GM19239 (cell line): ENCODE measurements at regions not wholly inside any gene's neighbourhood (a gene's known extent, or its start where the extent isn't known, plus 50 kb on each side); places are given as distances from the start of the nearest gene placed in this dataset.
"Not testable (repeated sequence)": the region's sequence is repeated elsewhere in the genome, so short reads cannot be mapped to it uniquely, and the experiment has no call there.

ENCODE experiments used
- DNase-seq: peaks from one replicate; pipeline ENCODE4 v3.0.0; 2011; ENCODE audit warnings: low spot score; ENCODE audit not compliant: insufficient read length
- FAIRE-seq: peaks from 2 replicates; lab custom pipeline; 2011; peaks lifted over from hg19 to GRCh38; lab: Jason Lieb, UNC

DNA sequence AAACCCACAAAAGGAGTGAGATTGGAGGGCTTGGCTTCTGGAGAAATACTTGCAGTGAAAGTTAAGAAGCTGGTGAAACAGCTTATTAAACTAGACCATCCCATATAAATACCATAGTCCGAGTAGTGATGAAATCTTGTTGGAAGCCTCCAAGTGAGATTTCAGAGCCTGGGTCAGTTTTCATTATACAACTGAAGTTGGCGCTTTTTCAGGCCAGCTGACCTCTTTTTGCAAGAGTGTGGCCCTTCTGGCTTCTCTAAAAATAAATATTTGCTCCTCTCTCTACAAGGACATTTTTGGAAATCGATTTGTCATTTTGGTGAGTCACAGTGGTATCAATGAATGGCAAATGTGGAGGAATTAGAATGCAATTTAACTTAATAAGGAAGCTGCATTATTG lies 51.2 kb upstream of the THRB start:
- FAIRE-seq: no peak
- no peak for DNase-seq

DNA sequence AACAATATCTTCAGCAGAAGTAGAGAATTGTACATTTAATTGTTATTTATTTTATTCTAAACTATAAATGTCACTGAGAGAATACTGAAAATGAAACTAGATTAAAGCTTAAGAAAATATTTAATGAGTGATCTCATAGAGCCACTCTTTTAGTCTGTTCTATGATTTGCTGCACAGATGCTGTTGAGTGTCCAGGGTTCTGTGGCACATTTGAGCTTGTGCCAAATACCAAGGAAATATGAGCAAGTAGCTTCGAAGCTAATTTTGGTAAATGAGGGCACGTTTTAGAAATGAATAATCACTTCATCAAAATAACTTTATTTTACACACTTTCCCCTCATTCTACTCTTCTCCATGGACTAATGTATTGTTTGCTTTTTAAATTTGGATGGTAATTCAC lies 53.6 kb upstream of the THRB start:
- FAIRE-seq (no peak), DNase-seq (no peak)

DNA sequence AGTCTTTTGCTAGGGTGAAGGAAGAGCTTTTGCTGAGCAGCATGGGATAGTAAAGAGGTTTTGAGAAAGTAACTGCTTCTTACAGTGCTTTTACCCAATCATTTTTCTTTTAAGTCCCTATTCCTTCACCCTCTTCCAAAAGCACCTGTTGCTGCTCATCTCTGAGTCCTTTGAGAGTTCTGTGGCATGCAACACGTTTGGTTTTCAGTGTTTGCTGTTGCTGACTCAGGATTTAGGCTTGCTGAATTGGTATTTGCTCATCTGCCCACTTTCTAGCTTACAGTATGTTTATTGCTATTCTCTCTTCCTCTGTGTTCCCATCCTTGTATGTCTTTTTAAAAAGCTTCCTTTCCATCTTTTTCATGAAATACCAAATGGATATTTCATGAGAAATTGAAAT lies 55.9 kb upstream of the THRB start:
- no peak for DNase-seq
- no peak for FAIRE-seq

GRCh38 chr3:24551626-24552025 lies 57.0 kb upstream of the THRB start:
- FAIRE-seq: no peak
- DNase-seq: no peak

DNA sequence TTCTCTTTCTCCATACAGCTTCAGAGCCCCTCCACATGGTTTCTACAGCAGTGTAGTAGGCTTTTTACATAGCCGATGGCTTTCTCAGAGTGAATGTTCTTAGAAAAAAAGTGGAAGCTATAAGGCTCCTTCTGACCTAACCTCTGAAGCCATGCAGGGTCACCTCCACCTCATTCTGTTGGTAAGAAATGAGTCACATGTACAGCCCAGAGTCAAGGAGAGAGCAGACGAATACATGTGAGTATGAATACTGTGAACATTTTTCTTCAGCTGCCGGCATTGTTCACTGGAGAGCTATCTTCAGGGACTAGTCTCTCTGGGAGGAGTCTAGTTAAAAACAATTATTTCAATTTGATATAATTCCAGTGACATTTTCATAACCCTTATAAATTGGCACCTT lies 68.2 kb upstream of the THRB start:
- FAIRE-seq: no peak
- no peak for DNase-seq

GRCh38 chr3:24565053-24565452 lies 70.4 kb upstream of the THRB start:
- DNase-seq: no peak
- no peak for FAIRE-seq

DNA sequence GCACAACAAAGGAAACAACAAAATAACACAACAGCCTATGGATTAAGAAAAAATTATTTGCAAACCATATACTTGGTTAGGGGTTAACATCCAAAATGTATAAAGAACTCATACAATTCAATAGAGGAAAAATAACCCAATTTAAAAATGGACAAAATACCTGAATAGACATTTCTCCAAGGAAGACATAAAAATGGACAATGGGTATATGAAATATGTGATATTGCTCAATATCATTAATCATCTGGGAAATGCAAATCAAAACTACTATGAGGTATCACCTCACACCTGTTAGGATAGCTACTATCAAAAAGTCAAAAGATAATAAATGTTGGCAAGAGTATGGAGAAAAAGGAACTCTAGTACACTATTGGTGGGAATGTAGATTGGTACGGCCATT lies 71.0 kb upstream of the THRB start:
- DNase-seq: no peak
- no peak for FAIRE-seq

DNA sequence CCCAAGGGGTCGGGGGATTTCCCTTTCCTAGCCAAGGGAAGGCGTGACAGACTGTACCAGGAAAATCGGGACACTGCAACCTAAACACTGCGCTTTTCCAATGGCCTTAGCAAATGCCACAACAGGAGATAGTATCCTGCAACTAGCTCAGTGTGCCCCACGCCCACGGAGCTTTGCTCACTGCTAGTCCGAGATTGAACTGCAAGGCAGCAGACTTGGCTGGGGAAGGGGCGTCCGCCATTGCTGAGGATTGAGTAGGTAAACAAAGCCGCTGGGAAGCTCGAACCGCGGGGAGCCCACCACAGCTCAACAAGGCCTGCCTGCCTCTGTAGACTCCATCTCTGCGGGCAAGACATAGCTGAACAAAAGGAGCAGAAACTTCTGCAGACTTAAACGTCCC lies 72.3 kb upstream of the THRB start:
- FAIRE-seq: no peak
- no peak for DNase-seq

- not testable (repeated sequence) for DNase-seq, FAIRE-seq
Observed at GRCh38 chr3:24572409-24572808, 77.8 kb upstream of the THRB start.

- FAIRE-seq: no peak
- DNase-seq: no peak
Observed at GRCh38 chr3:24573576-24573975, 78.9 kb upstream of the THRB start.

DNA sequence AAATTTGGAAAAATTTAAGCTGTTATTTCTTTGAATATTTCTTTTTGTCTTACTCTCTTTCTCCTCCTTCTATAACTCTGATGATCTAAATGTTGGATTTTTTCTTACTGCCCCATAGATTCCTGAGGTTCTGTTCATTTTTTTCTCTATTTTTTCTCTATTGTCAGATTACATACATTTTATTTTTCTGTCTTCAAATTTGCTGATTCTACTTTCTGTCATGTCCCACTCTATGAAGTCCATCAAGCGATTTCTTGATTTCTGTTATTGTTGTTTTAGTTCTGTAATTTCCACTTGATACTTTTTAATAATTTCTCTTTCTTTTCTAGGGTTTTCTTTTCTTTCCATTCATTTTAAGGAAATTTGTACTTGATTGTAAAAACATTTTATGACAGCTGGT lies 83.7 kb upstream of the THRB start:
- FAIRE-seq (no peak), DNase-seq (no peak)

DNA sequence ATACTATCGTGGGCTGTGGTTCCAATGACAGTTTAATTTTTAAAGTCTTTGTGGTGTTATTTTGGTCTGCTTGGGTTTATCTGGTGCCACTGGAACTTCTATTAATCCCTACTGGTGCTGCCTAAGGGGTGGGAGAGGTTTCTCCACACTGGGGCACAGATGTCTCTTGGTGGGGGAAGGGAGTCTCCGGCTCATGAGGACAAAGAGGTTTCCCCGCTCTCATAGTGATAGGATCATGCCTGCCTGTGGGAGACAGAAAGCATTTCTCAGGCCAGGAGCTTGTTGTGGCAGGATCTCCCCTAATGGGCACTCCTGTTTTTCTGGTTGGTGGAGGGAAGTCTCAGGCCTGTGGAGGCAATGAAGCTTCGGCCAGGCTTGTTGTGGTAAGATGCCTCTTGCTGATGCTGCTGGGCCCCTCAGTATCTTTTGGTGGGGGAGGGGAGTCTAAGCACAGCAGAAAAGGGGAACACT lies 84.3 kb upstream of the THRB start:
- no peak for DNase-seq
- no peak for FAIRE-seq

GRCh38 chr3:24582431-24583403 lies 88.1 kb upstream of the THRB start:
- no peak for FAIRE-seq

DNA sequence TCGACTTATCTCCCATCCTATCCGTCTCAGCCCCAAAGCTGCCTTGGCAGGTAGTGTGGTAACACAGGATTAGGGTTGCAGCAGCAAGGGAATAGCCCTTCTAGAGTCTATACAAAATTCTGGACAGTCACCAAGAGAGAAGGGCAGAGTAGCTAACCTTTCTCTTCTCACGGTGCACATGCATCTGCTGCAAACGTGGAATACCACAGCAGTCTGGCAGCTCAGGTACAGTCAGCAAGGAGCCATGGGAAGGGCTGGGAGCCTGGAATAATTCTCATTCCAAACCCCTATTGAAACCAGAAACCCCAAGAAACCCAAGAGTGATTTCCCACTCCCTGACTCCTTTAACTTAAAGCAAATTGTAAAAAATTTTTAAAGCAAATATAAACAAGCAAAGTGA lies 92.3 kb upstream of the THRB start:
- no peak for DNase-seq
- no peak for FAIRE-seq

More at GRCh38 chr3:24582431-24583403, 88.1 kb upstream of the THRB start:
- DNase-seq: no peak

DNA sequence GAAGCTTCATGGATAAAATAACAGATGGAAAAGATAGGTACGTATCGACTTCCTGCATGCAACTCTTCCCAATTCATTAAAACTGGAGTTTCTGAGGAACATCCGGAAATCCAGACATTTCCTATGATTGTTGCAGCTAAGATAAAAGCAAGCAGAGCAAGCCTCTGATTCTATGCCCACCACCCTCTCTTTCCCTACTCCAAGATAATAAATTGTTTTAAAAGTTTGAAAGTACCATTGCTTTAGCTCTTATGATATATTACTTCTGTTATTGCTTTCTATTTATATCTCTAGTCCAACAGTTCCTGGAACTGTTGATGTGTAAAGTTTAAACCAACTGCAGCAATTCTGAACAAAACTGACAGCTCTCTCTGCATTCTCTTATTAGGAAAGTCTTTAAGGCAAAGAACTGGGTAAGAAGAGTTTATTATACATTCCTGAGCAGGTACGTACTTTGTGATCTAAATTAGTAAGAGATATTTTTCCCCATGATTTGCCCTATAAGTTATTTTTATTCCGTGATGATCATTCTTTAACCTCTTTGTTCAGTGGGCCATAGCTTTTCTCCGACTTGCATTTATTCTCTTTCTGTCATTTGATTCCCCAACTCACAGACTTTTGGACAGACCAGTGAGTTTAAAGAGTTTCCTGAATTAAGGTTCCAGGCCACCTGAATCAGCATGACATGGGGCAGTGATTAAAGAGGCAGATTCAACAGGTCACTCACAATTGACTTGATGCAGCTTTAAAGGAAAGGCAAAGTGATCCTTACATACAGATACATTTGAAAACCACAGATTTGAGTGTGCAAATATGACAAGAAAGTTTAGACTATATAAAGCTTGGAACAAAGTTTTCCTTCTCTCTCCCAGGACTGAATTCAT lies 94.2 kb upstream of the THRB start:
- DNase-seq (no peak), FAIRE-seq (no peak)

GRCh38 chr3:24589513-24589851 lies 94.8 kb upstream of the THRB start:
- DNase-seq (no peak), FAIRE-seq (no peak)

GRCh38 chr3:24589931-24590880 lies 95.6 kb upstream of the THRB start:
- FAIRE-seq: no peak

DNA sequence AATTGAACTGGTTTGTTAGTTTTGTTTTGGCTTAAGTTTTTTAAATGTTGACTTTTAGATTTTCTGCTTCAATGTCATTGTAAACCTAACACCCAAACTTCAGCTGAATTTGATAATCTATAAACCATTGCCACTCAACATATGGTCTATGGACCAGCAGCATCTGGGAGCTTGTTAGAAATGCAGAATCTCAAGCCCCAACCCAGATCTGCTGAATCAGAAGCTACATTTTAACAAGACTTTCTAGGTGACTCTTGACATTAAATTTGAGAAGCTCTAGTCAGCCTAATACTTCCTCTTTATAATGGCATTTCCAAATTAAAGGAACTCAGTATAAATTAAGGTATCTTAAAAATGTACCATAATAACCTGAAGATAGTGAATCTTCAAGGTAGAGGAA lies 96.5 kb upstream of the THRB start:
- DNase-seq (no peak), FAIRE-seq (no peak)

More at GRCh38 chr3:24589931-24590880, 95.6 kb upstream of the THRB start:
- DNase-seq: no peak

GRCh38 chr3:24591661-24592555 lies 97.3 kb upstream of the THRB start:
- DNase-seq (no peak), FAIRE-seq (no peak)
